ENCODE measurements at regions not wholly inside any gene's neighbourhood (a gene's known extent, or its start where the extent isn't known, plus 50 kb on each side); places are given as distances from the start of the nearest gene placed in this dataset.
A peak's percentile ranks its signal among the peaks of the same experiment; 100 is the strongest.

- DNase-seq (ENCODE audit: low read depth): no peak
These were observed 110.8 kb downstream of the ZIC5 start for GRCh38 chr13:99860745-99861144.

- no peak for DNase-seq (ENCODE audit: low read depth)
These were observed 112.1 kb downstream of the ZIC5 start for GRCh38 chr13:99859178-99860177.

GRCh38 chr13:99857738-99858137 lies 113.8 kb downstream of the ZIC5 start:
- no peak for DNase-seq (ENCODE audit: low read depth)

GRCh38 chr13:99855526-99856420 lies 115.8 kb downstream of the ZIC5 start:
- no peak for DNase-seq (ENCODE audit: low read depth)

- DNase-seq (ENCODE audit: low read depth): no peak
These were observed 117.2 kb downstream of the ZIC5 start for GRCh38 chr13:99854366-99854765.

- no peak for DNase-seq (ENCODE audit: low read depth)
These were observed 124.2 kb downstream of the ZIC5 start for GRCh38 chr13:99847318-99847750.

- no peak for DNase-seq (ENCODE audit: low read depth)
These were observed 126.2 kb downstream of the ZIC5 start for GRCh38 chr13:99845161-99845874.

- DNase-seq (ENCODE audit: low read depth): no peak
These were observed 127.1 kb downstream of the ZIC5 start for GRCh38 chr13:99844421-99844820.

- no peak for DNase-seq (ENCODE audit: low read depth)
These were observed 127.7 kb downstream of the ZIC5 start for GRCh38 chr13:99843872-99844271.

GRCh38 chr13:99842405-99842804 lies 129.2 kb downstream of the ZIC5 start:
- no peak for DNase-seq (ENCODE audit: low read depth)

GRCh38 chr13:99836291-99836690 lies 135.3 kb downstream of the ZIC5 start:
- no peak for DNase-seq (ENCODE audit: low read depth)

- no peak for DNase-seq (ENCODE audit: low read depth)
These were observed 136.1 kb downstream of the ZIC5 start for GRCh38 chr13:99835442-99835841.

- DNase-seq (ENCODE audit: low read depth): peak; percentile 17
These were observed 137.3 kb downstream of the ZIC5 start for GRCh38 chr13:99834246-99834645.

- no peak for DNase-seq (ENCODE audit: low read depth)
These were observed 139.2 kb downstream of the ZIC5 start for GRCh38 chr13:99832347-99832746.

- DNase-seq (ENCODE audit: low read depth): no peak
These were observed 140.6 kb downstream of the ZIC5 start for GRCh38 chr13:99830931-99831330.

- DNase-seq (ENCODE audit: low read depth): no peak
These were observed 141.9 kb downstream of the ZIC5 start for GRCh38 chr13:99829593-99830239.

GRCh38 chr13:99829161-99829560 lies 142.4 kb downstream of the ZIC5 start:
- DNase-seq (ENCODE audit: low read depth): no peak

- no peak for DNase-seq (ENCODE audit: low read depth)
These were observed 142.8 kb downstream of the ZIC5 start for GRCh38 chr13:99828735-99829134.

- no peak for DNase-seq (ENCODE audit: low read depth)
These were observed 143.4 kb downstream of the ZIC5 start for GRCh38 chr13:99828123-99828522.

- DNase-seq (ENCODE audit: low read depth): peak; percentile 38
These were observed 144.4 kb downstream of the ZIC5 start for GRCh38 chr13:99827011-99827772.

- no peak for DNase-seq (ENCODE audit: low read depth)
These were observed 147.6 kb downstream of the ZIC5 start for GRCh38 chr13:99823961-99824360.

All from ELR (cell line).